HepG2 (cell line): ENCODE measurements at regions not wholly inside any gene's neighbourhood (a gene's known extent, or its start where the extent isn't known, plus 50 kb on each side); places are given as distances from the start of the nearest gene placed in this dataset.
A peak's percentile ranks its signal among the peaks of the same experiment; 100 is the strongest.

Experiments used
- AHDC1 ChIP-seq: sonication (generic); formaldehyde crosslinking; IDR thresholded peaks from 2 replicates; pipeline ENCODE4 v1.5.1; 2020; ENCODE audit warnings: mild to moderate bottlenecking, missing genetic modification reagents, borderline replicate concordance
- ISX ChIP-seq: sonication (generic); formaldehyde crosslinking; conservative IDR thresholded peaks from 2 replicates; pipeline ENCODE4 v1.5.0; 2020; ENCODE audit warnings: missing genetic modification reagents
- PAXIP1 ChIP-seq: sonication (generic); formaldehyde crosslinking; conservative IDR thresholded peaks from 2 replicates; pipeline ENCODE4 v1.4.0; 2020; ENCODE audit warnings: mild to moderate bottlenecking, missing genetic modification reagents, moderate library complexity
- PPARG ChIP-seq: conservative IDR thresholded peaks from 2 replicates; pipeline ENCODE4 v1.6.1; 2016; ENCODE audit warnings: missing biosample characterization, missing genetic modification reagents
- ZNF30 ChIP-seq: sonication (generic); formaldehyde crosslinking; IDR thresholded peaks from 2 replicates; pipeline ENCODE4 v1.5.0; 2020; ENCODE audit warnings: mild to moderate bottlenecking, missing genetic modification reagents

- peak; percentile 77 for TF ChIP-seq PAXIP1 (CRISPR knock-in tag)
- TF ChIP-seq PPARG (CRISPR knock-in tag) = peak; percentile 43; the same call in 1 of the 2 replicates
- TF ChIP-seq ZNF30 (CRISPR knock-in tag) = no peak
- no peak for TF ChIP-seq ISX (CRISPR knock-in tag)
- TF ChIP-seq AHDC1 (CRISPR knock-in tag) = peak; percentile 68; the same call in 1 of the 2 replicates
Measured at GRCh38 chr2:161095314-161095713, 64.9 kb upstream of the TANK start (continued).
